Breast epithelium (tissue), 3 donors: ENCODE measurements at regions not wholly inside any gene's neighbourhood (a gene's known extent, or its start where the extent isn't known, plus 50 kb on each side); places are given as distances from the start of the nearest gene placed in this dataset.

Experiments used
- POLR2A ChIP-seq: fragments of 450-650 bp; IDR thresholded peaks from one replicate; pipeline ENCODE4 v1.6.1; 2016; ENCODE audit warnings: antibody characterized with exemption, mild to moderate bottlenecking, moderate library complexity
- POLR2AphosphoS5 ChIP-seq, 3 donors: sonication (generic); formaldehyde crosslinking; IDR thresholded peaks; one replicate each; pipeline ENCODE4 v1.6.1; 2017; ENCODE audit warnings: antibody characterized with exemption in 3 of 3
- TF ChIP-seq, protein P1 (sequence below), 3 donors: fragments of 450-650 bp; IDR thresholded peaks; one replicate each; pipeline ENCODE4 v1.5.1; 2016 to 2017; ENCODE audit warnings: antibody characterized with exemption in 3 of 3, mild to moderate bottlenecking in 3 of 3, moderate library complexity in 3 of 3

DNA sequence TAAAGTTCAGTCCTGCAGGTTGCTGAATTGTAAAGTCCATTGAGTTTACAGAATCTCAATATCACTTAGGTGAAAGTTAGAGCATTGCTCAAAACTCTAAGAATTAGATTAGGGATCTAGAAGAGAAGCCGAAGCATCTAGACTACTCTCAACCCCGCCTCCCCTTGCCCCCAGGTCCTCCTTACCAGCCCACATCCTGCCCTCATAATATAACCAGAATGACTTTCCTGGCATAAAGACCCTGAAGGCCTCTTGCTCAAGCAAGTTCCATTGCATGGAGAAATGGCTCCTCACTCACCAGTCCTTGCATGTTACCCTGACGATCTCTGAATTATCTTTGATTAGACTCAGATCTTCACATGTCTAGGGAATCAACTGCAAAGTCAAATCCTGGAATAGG lies 78.8 kb downstream of the SPATA31C2 start:
- TF ChIP-seq, protein P1, sequence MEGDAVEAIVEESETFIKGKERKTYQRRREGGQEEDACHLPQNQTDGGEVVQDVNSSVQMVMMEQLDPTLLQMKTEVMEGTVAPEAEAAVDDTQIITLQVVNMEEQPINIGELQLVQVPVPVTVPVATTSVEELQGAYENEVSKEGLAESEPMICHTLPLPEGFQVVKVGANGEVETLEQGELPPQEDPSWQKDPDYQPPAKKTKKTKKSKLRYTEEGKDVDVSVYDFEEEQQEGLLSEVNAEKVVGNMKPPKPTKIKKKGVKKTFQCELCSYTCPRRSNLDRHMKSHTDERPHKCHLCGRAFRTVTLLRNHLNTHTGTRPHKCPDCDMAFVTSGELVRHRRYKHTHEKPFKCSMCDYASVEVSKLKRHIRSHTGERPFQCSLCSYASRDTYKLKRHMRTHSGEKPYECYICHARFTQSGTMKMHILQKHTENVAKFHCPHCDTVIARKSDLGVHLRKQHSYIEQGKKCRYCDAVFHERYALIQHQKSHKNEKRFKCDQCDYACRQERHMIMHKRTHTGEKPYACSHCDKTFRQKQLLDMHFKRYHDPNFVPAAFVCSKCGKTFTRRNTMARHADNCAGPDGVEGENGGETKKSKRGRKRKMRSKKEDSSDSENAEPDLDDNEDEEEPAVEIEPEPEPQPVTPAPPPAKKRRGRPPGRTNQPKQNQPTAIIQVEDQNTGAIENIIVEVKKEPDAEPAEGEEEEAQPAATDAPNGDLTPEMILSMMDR (IDR thresholded peaks at IDR 0.05) = no peak
- TF ChIP-seq POLR2AphosphoS5 (IDR thresholded peaks at IDR 0.05) (no peak), POLR2A (no peak)
